Upper lobe of left lung (tissue), 6 donors: ENCODE measurements at regions not wholly inside any gene's neighbourhood (a gene's known extent, or its start where the extent isn't known, plus 50 kb on each side); places are given as distances from the start of the nearest gene placed in this dataset.

Source experiments
- ATAC-seq, 2 donors: fragments of 200-7000 bp; cut with Tn5 transposase; one replicate each; pipeline ENCODE4 v1.9.1; 2022; ENCODE audit warnings: mild to moderate bottlenecking in 2 of 2, moderate library complexity in 2 of 2; ENCODE audit not compliant: low FRiP score in 2 of 2
- DNase-seq, 2 donors: peaks; one replicate each; pipeline ENCODE4 v3.0.0-alpha.2; 2019 to 2020
- H3K27ac ChIP-seq, 4 donors: fragments of 200-600 bp; sonication (generic); one replicate each; pipeline ENCODE4 v1.5.1; 2016 to 2019
- H3K27me3 ChIP-seq, 4 donors: fragments of 200-600 bp; sonication (generic); one replicate each; pipeline ENCODE4 v1.5.1; 2017 to 2019
- H3K36me3 ChIP-seq, 4 donors: fragments of 200-600 bp; sonication (generic); one replicate each; pipeline ENCODE4 v1.5.1; 2016 to 2019
- H3K4me1 ChIP-seq, 4 donors: fragments of 200-600 bp; sonication (generic); one replicate each; pipeline ENCODE4 v1.5.1; 2018 to 2019
- H3K4me3 ChIP-seq, 4 donors: fragments of 200-600 bp; sonication (generic); one replicate each; pipeline ENCODE4 v1.5.1; 2017 to 2019; ENCODE audit warnings: mild to moderate bottlenecking in 2 of 4, moderate library complexity in 1 of 4
- H3K9me3 ChIP-seq, 4 donors: fragments of 200-600 bp; sonication (generic); one replicate each; pipeline ENCODE4 v1.5.1; 2018 to 2019
- CTCF ChIP-seq, 6 experiments: fragments of 450-650 bp in 4 of 6; fragments of 200-600 bp in 2 of 6; sonication (generic) in 2 of 6; IDR thresholded peaks; one replicate each; pipeline ENCODE4 v1.5.1; 2016 to 2019; ENCODE audit warnings: antibody characterized with exemption in 6 of 6
- EP300 ChIP-seq, 4 donors: sonication (generic); formaldehyde crosslinking; IDR thresholded peaks; one replicate each; pipeline ENCODE4 v1.5.1; 2017; ENCODE audit warnings: antibody characterized with exemption in 4 of 4, control low read depth in 2 of 4
- POLR2A ChIP-seq, 4 donors: fragments of 450-650 bp; IDR thresholded peaks; one replicate each; pipeline ENCODE4 v1.5.1; 2016 to 2017; ENCODE audit warnings: antibody characterized with exemption in 4 of 4, mild to moderate bottlenecking in 2 of 4
- POLR2AphosphoS5 ChIP-seq, 2 donors: sonication (generic); formaldehyde crosslinking; IDR thresholded peaks; one replicate each; pipeline ENCODE4 v1.5.1; 2017; ENCODE audit warnings: antibody characterized with exemption in 2 of 2
- WGBS, 2 donors: methylation state at CpG; one replicate each; pipeline ENCODE4 v1.1.5; 2017 to 2018; 5-methylcytosine and 5-hydroxymethylcytosine counted together
- donor health status: DM: no; HTN: no; CAD: no; lungs with moderate emphysema.
- donor health status: DM: no; HTN: yes; CAD: no; lungs with severe emphysema.

GRCh38 chr5:111676926-111677415 is 80.0 kb downstream of the NREP start:
- H3K4me3 ChIP-seq: no peak overlapping the region
- no peak for ATAC-seq
- H3K36me3 ChIP-seq: no peaks in the 10 kb centered on the region
- TF ChIP-seq EP300 (IDR thresholded peaks at IDR 0.05) (no peak), POLR2AphosphoS5 (IDR thresholded peaks at IDR 0.05) (no peak), POLR2A (IDR thresholded peaks at IDR 0.05) (no peak), CTCF (IDR thresholded peaks at IDR 0.05) (no peak)
- no peak for DNase-seq
- H3K27ac ChIP-seq: no peak overlapping the region
- 77 to 79% methylated on average over 3 of the region's 3 CpGs for WGBS, 2 donors
- peaks cover 11 to 15% (median 14%) of the 10 kb centered on the region in 4 donors for H3K4me1 ChIP-seq
- H3K27me3 ChIP-seq: no peaks in the 10 kb centered on the region
- no peaks in the 10 kb centered on the region for H3K9me3 ChIP-seq

- no peak overlapping the region for H3K4me3 ChIP-seq
- no peaks in the 10 kb centered on the region for H3K9me3 ChIP-seq
- H3K27ac ChIP-seq: no peak overlapping the region
- 59 to 75% methylated on average over 1 of the region's 1 CpG for WGBS, 2 donors
- H3K27me3 ChIP-seq: no peaks in the 10 kb centered on the region
- peaks cover 7 to 11% (median 11%) of the 10 kb centered on the region in 4 donors for H3K4me1 ChIP-seq
- DNase-seq (no peak), ATAC-seq (no peak)
- H3K36me3 ChIP-seq: no peaks in the 10 kb centered on the region
- no peak for TF ChIP-seq POLR2A (IDR thresholded peaks at IDR 0.05)
- no peak for TF ChIP-seq EP300 (IDR thresholded peaks at IDR 0.05)
- TF ChIP-seq CTCF (IDR thresholded peaks at IDR 0.05): no peak
- no peak for TF ChIP-seq POLR2AphosphoS5 (IDR thresholded peaks at IDR 0.05)
Measured at GRCh38 chr5:111676466-111676865, 80.5 kb downstream of the NREP start.

GRCh38 chr5:111675201-111675934 is 81.6 kb downstream of the NREP start:
- DNase-seq (no peak), ATAC-seq (no peak)
- Histone ChIP-seq H3K27me3 (no peaks in the 10 kb centered on the region), H3K36me3 (no peaks in the 10 kb centered on the region), H3K9me3 (no peaks in the 10 kb centered on the region), H3K4me3 (no peak overlapping the region), H3K4me1 (peaks cover 0 to under 1% (median under 1%) of the 10 kb centered on the region in 4 donors), H3K27ac (no peak overlapping the region)
- TF ChIP-seq EP300 (IDR thresholded peaks at IDR 0.05): no peak
- TF ChIP-seq CTCF (IDR thresholded peaks at IDR 0.05): no peak
- TF ChIP-seq POLR2A (IDR thresholded peaks at IDR 0.05): no peak
- TF ChIP-seq POLR2AphosphoS5 (IDR thresholded peaks at IDR 0.05): no peak
- 91 to 92% methylated on average over 2 of the region's 2 CpGs for WGBS, 2 donors

- Histone ChIP-seq H3K9me3 (no peaks in the 10 kb centered on the region), H3K4me1 (no peaks in the 10 kb centered on the region), H3K36me3 (no peaks in the 10 kb centered on the region), H3K27ac (no peak overlapping the region), H3K4me3 (no peak overlapping the region), H3K27me3 (no peaks in the 10 kb centered on the region)
- 83 to 84% methylated on average over 10 of the region's 10 CpGs for WGBS, 2 donors
- peak in 1 of 2 donors; percentile 43 for ATAC-seq
- no peak for DNase-seq
- TF ChIP-seq CTCF (IDR thresholded peaks at IDR 0.05) (no peak), POLR2A (IDR thresholded peaks at IDR 0.05) (no peak), EP300 (IDR thresholded peaks at IDR 0.05) (no peak), POLR2AphosphoS5 (IDR thresholded peaks at IDR 0.05) (no peak)
Measured at GRCh38 chr5:111673891-111674626, 82.9 kb downstream of the NREP start.
